Stimulated activated CD4-positive, alpha-beta T cell treated with anti-CD3 and anti-CD28 coated beads, Interleukin-2, amount 100 ng/mL, for 4 hours (primary cell): ENCODE measurements at regions not wholly inside any gene's neighbourhood (a gene's known extent, or its start where the extent isn't known, plus 50 kb on each side); places are given as distances from the start of the nearest gene placed in this dataset.

Source experiments
- DNase-seq: peaks from one replicate; pipeline ENCODE4 v3.0.0-alpha.2; 2020; ENCODE audit warnings: low read depth

GRCh38 chr11:27287205-27287604 is 75.8 kb downstream of the CCDC34 start:
- DNase-seq, result no peak

GRCh38 chr11:27285761-27286160 is 77.3 kb downstream of the CCDC34 start:
- DNase-seq, result no peak

GRCh38 chr11:27282806-27283205 is 80.2 kb downstream of the CCDC34 start:
- DNase-seq, result no peak

GRCh38 chr11:27281740-27282590 is 81.0 kb downstream of the CCDC34 start:
- DNase-seq, result no peak

GRCh38 chr11:27281276-27281675 is 81.7 kb downstream of the CCDC34 start:
- no peak for DNase-seq

- DNase-seq, result no peak
Observed at GRCh38 chr11:27280140-27280539, 82.9 kb downstream of the CCDC34 start.

GRCh38 chr11:27279460-27279859 is 83.6 kb downstream of the CCDC34 start:
- DNase-seq, result no peak

GRCh38 chr11:27277843-27278242 is 85.2 kb downstream of the CCDC34 start:
- no peak for DNase-seq

GRCh38 chr11:27276141-27276540 is 86.9 kb downstream of the CCDC34 start:
- no peak for DNase-seq

GRCh38 chr11:27274854-27275395 is 88.1 kb downstream of the CCDC34 start:
- no peak for DNase-seq

GRCh38 chr11:27266125-27266524 is 96.9 kb downstream of the CCDC34 start:
- DNase-seq, result no peak

GRCh38 chr11:27263986-27264385 is 99.0 kb downstream of the CCDC34 start:
- DNase-seq, result no peak

GRCh38 chr11:27263046-27263445 is 100.0 kb downstream of the CCDC34 start:
- no peak for DNase-seq

- DNase-seq, result no peak
Observed at GRCh38 chr11:27255447-27255828, 107.6 kb downstream of the CCDC34 start.

- DNase-seq, result no peak
Observed at GRCh38 chr11:27254744-27255446, 108.1 kb downstream of the CCDC34 start.

GRCh38 chr11:27253224-27253623 is 109.8 kb downstream of the CCDC34 start:
- no peak for DNase-seq

- no peak for DNase-seq
Observed at GRCh38 chr11:27250867-27251665, 111.9 kb downstream of the CCDC34 start.

GRCh38 chr11:27248576-27249509 is 114.2 kb downstream of the CCDC34 start:
- no peak for DNase-seq

GRCh38 chr11:27247660-27248059 is 115.4 kb downstream of the CCDC34 start:
- no peak for DNase-seq

GRCh38 chr11:27246925-27247324 is 116.1 kb downstream of the CCDC34 start:
- DNase-seq, result no peak

- no peak for DNase-seq
Observed at GRCh38 chr11:27244900-27245299, 118.1 kb downstream of the CCDC34 start.
